ENCODE measurements at regions not wholly inside any gene's neighbourhood (a gene's known extent, or its start where the extent isn't known, plus 50 kb on each side); places are given as distances from the start of the nearest gene placed in this dataset.

DNA sequence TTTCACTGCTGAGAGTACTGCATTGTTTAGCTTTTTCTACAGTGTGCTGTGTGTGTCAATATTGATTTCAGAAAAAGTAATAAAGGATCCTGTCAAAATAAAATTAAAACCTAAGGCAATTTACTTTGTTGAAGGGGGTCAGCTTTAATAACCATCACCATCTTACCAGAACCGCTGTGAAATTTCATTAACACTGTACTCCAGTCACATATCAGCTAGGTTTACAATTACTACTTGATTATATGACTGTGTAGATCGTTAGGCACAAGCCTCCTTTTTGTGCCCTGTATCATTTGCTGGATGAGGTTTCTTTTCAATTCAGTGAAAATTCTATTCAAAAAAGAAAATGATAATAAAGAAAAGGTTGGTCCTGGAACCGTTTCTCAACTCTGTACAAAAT is 917.2 kb downstream of the CENPC start:
- Histone ChIP-seq H3K4me3 (ENCODE audit: low read depth in 1 of 2, low read length in 1 of 2) (no peak overlapping the region), H3K27ac (no peak overlapping the region), H3K27me3 (no peaks in the 10 kb centered on the region), H3K9me3 (no peaks in the 10 kb centered on the region), H3K4me1 (ENCODE audit: control insufficient read depth in 1 of 2, insufficient read depth in 1 of 2, low read depth in 1 of 2, low read length in 1 of 2) (no peaks in the 10 kb centered on the region), H3K36me3 (no peaks in the 10 kb centered on the region)
- TF ChIP-seq, protein P1, sequence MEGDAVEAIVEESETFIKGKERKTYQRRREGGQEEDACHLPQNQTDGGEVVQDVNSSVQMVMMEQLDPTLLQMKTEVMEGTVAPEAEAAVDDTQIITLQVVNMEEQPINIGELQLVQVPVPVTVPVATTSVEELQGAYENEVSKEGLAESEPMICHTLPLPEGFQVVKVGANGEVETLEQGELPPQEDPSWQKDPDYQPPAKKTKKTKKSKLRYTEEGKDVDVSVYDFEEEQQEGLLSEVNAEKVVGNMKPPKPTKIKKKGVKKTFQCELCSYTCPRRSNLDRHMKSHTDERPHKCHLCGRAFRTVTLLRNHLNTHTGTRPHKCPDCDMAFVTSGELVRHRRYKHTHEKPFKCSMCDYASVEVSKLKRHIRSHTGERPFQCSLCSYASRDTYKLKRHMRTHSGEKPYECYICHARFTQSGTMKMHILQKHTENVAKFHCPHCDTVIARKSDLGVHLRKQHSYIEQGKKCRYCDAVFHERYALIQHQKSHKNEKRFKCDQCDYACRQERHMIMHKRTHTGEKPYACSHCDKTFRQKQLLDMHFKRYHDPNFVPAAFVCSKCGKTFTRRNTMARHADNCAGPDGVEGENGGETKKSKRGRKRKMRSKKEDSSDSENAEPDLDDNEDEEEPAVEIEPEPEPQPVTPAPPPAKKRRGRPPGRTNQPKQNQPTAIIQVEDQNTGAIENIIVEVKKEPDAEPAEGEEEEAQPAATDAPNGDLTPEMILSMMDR (IDR thresholded peaks at IDR 0.05): no peak

DNA sequence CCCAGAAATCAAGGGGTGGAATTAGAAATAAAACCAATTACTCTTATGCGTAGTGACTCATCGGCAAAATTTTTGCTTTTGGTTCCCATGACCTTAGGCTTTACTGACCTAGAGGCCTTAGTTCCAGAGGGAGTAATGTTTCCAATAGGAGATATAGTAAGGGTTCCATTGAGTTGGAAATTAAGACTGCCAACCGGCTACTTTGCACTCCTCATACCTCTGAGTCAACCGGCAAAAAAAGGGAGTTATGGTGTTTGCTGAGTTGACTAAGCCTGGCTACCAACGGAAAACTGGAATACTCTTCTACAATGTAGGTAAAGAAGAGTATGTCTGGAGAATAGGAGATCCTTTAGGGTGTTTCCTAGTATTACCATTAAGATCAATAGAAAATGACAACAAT is 919.8 kb downstream of the CENPC start:
- no peaks in the 10 kb centered on the region for H3K27me3 ChIP-seq
- H3K4me1 ChIP-seq (ENCODE audit: control insufficient read depth in 1 of 2, insufficient read depth in 1 of 2, low read depth in 1 of 2, low read length in 1 of 2): no peaks in the 10 kb centered on the region
- TF ChIP-seq, protein P1 (IDR thresholded peaks at IDR 0.05): no peak
- no peaks in the 10 kb centered on the region for H3K9me3 ChIP-seq
- H3K36me3 ChIP-seq: no peaks in the 10 kb centered on the region
- no peak overlapping the region for H3K27ac ChIP-seq
- H3K4me3 ChIP-seq (ENCODE audit: low read depth in 1 of 2, low read length in 1 of 2): no peak overlapping the region

DNA sequence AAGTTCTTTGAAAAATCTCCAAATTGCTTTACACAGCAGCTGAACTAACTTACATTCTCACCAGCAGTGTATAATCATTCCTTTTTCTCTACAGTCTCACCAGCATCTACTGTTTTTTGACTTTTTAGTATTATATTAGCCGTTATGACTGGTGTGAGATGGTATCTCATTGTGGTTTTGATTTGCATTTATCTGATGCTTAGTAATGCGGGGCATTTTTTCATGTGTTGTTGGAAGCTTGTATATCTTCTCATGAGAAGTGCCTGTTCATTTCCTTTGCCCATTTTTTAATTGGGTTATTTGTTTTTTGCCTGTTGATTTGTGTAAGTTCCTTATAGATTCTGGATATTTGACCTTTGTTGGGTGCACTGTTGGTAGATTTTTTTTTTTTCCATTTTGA is 931.7 kb downstream of the CENPC start:
- TF ChIP-seq, protein P1 (IDR thresholded peaks at IDR 0.05): no peak
- Histone ChIP-seq H3K27me3 (no peaks in the 10 kb centered on the region), H3K9me3 (no peaks in the 10 kb centered on the region), H3K4me1 (ENCODE audit: control insufficient read depth in 1 of 2, insufficient read depth in 1 of 2, low read depth in 1 of 2, low read length in 1 of 2) (no peaks in the 10 kb centered on the region), H3K36me3 (no peaks in the 10 kb centered on the region), H3K27ac (no peak overlapping the region), H3K4me3 (ENCODE audit: low read depth in 1 of 2, low read length in 1 of 2) (no peak overlapping the region)

DNA sequence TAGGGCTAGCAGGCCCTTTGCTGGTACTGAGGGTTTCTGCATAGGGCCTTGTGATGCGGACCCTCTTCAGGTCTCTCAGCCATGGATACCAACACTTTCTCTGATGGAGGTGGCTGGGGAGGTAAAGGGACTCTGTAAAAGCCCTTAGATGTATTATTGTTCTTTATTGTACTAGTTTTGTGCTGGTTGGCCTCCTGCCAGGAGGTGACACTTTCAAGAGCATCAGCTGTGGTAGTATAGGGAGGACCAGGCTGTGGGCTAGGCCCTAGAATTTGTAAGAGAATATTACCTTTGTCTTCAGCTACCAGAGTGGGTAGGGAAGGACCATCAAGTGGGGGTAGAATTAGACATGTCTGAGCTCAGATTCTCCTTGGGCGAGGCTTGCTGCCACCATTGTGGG is 936.3 kb downstream of the CENPC start:
- no peaks in the 10 kb centered on the region for H3K27me3 ChIP-seq
- H3K4me1 ChIP-seq (ENCODE audit: control insufficient read depth in 1 of 2, insufficient read depth in 1 of 2, low read depth in 1 of 2, low read length in 1 of 2): no peaks in the 10 kb centered on the region
- H3K4me3 ChIP-seq (ENCODE audit: low read depth in 1 of 2, low read length in 1 of 2): no peak overlapping the region
- no peaks in the 10 kb centered on the region for H3K36me3 ChIP-seq
- H3K27ac ChIP-seq: no peak overlapping the region
- TF ChIP-seq, protein P1 (IDR thresholded peaks at IDR 0.05): no peak
- no peaks in the 10 kb centered on the region for H3K9me3 ChIP-seq

DNA sequence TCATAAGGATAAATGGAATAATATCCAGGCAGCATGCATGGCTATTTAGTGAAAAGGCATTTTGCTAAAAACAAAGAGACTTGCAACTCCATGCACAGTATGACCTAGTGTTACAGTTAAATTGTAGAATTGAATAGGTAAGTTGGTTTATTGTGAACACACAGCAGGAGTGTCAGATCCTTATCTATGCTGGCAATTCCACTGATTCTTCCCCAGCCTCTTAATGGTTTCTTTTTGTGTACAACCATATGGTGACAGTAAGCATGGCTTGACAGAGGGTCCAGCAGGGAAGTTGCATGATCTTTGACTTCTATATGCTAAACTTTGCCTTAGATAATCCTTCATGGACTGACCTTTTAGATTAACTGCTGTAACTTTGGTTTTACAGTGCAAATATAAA is 936.6 kb upstream of the EPHA5 start:
- H3K4me1 ChIP-seq (ENCODE audit: control insufficient read depth in 1 of 2, insufficient read depth in 1 of 2, low read depth in 1 of 2, low read length in 1 of 2): no peaks in the 10 kb centered on the region
- H3K4me3 ChIP-seq (ENCODE audit: low read depth in 1 of 2, low read length in 1 of 2): no peak overlapping the region
- no peaks in the 10 kb centered on the region for H3K9me3 ChIP-seq
- no peak overlapping the region for H3K27ac ChIP-seq
- TF ChIP-seq, protein P1 (IDR thresholded peaks at IDR 0.05): no peak
- H3K27me3 ChIP-seq: no peaks in the 10 kb centered on the region
- no peaks in the 10 kb centered on the region for H3K36me3 ChIP-seq

DNA sequence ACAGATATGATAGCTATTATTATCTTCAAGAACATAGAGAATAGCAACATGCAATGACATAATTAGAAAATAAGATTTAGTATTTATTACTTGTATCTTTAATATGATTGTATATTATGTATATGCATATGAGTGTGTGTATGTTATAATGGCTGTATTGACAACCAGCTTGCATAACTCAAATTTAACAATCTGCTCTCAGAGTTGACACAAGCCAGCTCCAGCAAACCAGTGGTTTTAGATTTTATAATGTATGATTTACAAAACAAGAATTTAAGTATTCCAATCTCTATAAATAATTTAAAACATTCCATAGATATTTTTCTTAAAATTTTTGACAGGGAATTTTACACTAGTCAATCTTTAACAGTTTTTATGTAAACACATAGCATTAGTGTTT is 935.9 kb upstream of the EPHA5 start:
- TF ChIP-seq, protein P1 (IDR thresholded peaks at IDR 0.05): no peak
- H3K9me3 ChIP-seq: no peaks in the 10 kb centered on the region

More for the DNA sequence above, 935.9 kb upstream of the EPHA5 start:
- Histone ChIP-seq H3K4me1 (ENCODE audit: control insufficient read depth in 1 of 2, insufficient read depth in 1 of 2, low read depth in 1 of 2, low read length in 1 of 2) (no peaks in the 10 kb centered on the region), H3K27ac (no peak overlapping the region), H3K36me3 (no peaks in the 10 kb centered on the region), H3K4me3 (ENCODE audit: low read depth in 1 of 2, low read length in 1 of 2) (no peak overlapping the region), H3K27me3 (no peaks in the 10 kb centered on the region)
